ENCODE measurements at regions not wholly inside any gene's neighbourhood (a gene's known extent, or its start where the extent isn't known, plus 50 kb on each side); places are given as distances from the start of the nearest gene placed in this dataset.

GRCh38 chr11:127490896-127491295 lies 490.3 kb upstream of the KIRREL3 start:
- TF ChIP-seq TAF1 (IDR thresholded peaks at IDR 0.05; ENCODE audit: low read depth, low read length) (no peak), POLR2AphosphoS5 (IDR thresholded peaks at IDR 0.05; ENCODE audit: low read depth, low read length) (no peak), POLR2A (IDR thresholded peaks at IDR 0.05; ENCODE audit: low read depth, low read length) (no peak), SPI1 (IDR thresholded peaks at IDR 0.05; ENCODE audit: low read depth, low read length) (no peak), POU2F2 (IDR thresholded peaks at IDR 0.05; ENCODE audit: low read depth, low read length) (no peak)

Data from GM12891 (cell line).